Astrocyte of the spinal cord (primary cell): ENCODE measurements at regions not wholly inside any gene's neighbourhood (a gene's known extent, or its start where the extent isn't known, plus 50 kb on each side); places are given as distances from the start of the nearest gene placed in this dataset.
"Not testable (repeated sequence)": the region's sequence is repeated elsewhere in the genome, so short reads cannot be mapped to it uniquely, and the experiment has no call there.

Source experiments
- DNase-seq: peaks from one replicate; pipeline ENCODE4 v3.0.0; 2011; ENCODE audit warnings: low read depth, low spot score
- H3K4me3 ChIP-seq: 2 replicates; pipeline ENCODE4 v1.5.1; 2011; ENCODE audit warnings: low read depth, mild to moderate bottlenecking, low read length, moderate library complexity
- in situ Hi-C: cut with HindIII; loops from 2 replicates; pipeline ENCODE4 v1.10.0; 2017; ENCODE audit warnings: low sequenced_read_pairs
- TF ChIP-seq, protein P1 (sequence below): IDR thresholded peaks from 2 replicates; pipeline ENCODE4 v1.5.1; 2012; ENCODE audit warnings: low read depth, mild to moderate bottlenecking, low read length, inconsistent platforms

DNA sequence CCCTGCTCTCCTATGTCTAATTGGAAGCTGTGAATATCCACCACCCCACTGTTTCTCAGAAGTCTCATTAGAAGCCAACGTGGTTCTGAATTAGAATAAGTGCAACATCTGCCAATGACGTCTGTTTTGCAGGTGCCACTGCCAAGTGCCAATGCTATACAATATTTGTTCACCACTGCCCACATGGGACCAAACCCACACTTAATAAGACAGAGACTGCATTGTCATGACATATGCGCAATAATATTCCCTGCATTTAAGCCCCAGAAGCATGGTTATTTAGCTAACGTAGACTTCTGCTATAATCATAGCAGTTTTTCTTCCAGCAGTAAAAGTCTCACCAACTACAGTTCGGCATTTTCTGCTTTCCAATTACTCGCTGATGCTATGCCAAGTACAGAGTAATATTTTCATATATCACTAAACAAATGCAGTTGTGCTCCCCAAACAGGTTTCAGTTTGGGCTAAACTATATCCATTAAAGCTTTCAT is 262.5 kb upstream of the PCDH18 start:
- H3K4me3 ChIP-seq, result no peak overlapping the region
- DNase-seq, result peak; percentile 3
- in situ Hi-C loops, result no loop called here
- TF ChIP-seq, protein P1, sequence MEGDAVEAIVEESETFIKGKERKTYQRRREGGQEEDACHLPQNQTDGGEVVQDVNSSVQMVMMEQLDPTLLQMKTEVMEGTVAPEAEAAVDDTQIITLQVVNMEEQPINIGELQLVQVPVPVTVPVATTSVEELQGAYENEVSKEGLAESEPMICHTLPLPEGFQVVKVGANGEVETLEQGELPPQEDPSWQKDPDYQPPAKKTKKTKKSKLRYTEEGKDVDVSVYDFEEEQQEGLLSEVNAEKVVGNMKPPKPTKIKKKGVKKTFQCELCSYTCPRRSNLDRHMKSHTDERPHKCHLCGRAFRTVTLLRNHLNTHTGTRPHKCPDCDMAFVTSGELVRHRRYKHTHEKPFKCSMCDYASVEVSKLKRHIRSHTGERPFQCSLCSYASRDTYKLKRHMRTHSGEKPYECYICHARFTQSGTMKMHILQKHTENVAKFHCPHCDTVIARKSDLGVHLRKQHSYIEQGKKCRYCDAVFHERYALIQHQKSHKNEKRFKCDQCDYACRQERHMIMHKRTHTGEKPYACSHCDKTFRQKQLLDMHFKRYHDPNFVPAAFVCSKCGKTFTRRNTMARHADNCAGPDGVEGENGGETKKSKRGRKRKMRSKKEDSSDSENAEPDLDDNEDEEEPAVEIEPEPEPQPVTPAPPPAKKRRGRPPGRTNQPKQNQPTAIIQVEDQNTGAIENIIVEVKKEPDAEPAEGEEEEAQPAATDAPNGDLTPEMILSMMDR, result no peak

DNA sequence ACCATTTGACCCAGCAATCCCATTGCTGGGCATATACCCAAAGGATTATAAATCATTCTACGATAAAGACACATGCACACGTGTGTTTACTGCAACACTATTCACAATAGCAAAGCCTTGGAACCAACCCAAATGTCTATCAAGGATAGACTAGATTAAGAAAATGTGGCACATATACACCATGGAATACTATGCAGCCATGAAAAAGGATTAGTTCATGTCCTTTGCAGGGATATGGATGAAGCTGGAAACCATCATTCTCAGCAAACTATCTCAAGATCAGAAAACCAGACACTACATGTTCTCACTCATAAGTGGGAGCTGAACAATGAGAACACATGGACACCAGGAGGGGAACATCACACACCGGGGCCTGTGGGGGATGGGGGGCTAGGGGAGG is 257.0 kb upstream of the PCDH18 start:
- H3K4me3 ChIP-seq, DNase-seq, in situ Hi-C loops: not testable (repeated sequence)

DNA sequence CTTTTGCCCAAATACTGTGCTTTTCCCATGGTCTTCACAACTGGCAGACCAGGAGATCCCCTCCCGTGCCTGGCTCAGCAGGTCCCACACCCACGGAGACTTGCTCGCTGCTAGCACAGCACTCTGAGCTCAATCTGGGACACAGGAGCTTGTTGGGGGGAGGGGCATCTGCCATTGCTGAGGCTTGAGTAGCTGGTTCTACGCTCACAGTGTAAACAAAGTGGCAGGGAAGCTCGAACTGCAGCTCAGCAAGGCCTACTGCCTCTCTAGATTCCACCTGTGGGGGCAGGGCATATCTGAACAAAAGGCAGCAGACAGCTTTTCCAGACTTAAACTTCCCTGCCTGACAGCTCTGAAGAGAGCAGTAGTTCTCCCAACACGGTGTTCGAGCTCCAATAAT is 251.6 kb upstream of the PCDH18 start:
- in situ Hi-C loops, H3K4me3 ChIP-seq, DNase-seq: not testable (repeated sequence)

DNA sequence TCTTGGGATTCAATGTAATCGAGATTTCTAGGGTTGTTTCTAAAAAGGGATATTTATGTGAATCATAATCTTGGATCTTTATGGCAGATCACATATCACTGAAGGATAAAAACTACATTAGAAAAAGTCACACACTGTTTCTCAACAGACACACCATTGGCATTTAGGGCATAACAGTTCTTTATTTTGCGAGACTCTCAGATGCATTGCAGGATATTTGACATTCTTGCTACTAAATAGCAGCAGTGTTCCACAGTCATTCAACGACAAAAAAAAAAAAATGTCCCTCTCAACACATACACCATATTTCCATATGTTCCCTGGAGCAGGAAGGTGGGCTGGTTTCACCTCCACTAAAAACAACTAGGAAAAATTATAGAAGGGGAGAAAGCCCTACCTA is 243.4 kb upstream of the PCDH18 start:
- no peak overlapping the region for H3K4me3 ChIP-seq
- in situ Hi-C loops, result no loop called here
- DNase-seq, result no peak
- TF ChIP-seq, protein P1, result no peak

DNA sequence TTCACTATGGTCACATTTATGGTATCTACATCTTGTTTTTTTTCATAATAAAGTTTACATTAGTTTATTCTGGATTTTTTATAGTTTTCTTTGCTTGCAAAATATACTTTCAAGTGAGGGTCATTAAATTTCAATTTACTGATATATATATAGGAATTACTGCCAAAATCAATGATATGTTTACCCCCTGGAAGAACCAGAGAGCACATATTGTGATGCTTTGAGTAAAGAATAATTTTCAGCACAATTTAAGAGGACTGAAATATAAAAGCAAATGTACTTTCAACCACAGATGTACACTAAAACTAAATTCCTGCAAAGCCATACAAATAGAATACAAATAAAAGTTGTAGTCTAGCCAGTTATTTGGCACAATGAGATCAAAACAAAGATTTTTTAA is 242.2 kb upstream of the PCDH18 start:
- in situ Hi-C loops, result no loop called here
- H3K4me3 ChIP-seq, result no peak overlapping the region

DNA sequence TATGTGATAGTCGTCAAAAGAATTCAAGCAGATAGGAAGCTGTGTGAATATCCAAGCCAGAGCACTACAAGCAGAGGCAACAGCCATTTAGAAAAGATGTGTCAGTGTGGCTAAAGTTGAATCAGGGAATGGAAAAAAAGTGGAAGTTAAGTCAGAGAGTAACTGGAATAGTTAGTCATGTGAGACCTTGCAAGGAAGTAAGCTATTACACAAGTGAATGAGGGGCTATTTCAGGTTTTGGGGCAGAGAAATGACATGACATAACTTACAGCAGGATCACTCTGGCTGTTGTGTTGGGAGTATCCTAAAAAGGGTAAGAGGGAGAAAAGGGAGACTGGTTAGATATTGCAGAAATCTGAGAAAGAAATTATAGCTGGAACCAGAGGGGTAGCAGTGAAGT is 236.6 kb upstream of the PCDH18 start:
- H3K4me3 ChIP-seq, result no peak overlapping the region
- DNase-seq, result no peak
- in situ Hi-C loops, result no loop called here
- TF ChIP-seq, protein P1, result no peak

More for the DNA sequence above, 242.2 kb upstream of the PCDH18 start:
- TF ChIP-seq, protein P1, result no peak
- no peak for DNase-seq

DNA sequence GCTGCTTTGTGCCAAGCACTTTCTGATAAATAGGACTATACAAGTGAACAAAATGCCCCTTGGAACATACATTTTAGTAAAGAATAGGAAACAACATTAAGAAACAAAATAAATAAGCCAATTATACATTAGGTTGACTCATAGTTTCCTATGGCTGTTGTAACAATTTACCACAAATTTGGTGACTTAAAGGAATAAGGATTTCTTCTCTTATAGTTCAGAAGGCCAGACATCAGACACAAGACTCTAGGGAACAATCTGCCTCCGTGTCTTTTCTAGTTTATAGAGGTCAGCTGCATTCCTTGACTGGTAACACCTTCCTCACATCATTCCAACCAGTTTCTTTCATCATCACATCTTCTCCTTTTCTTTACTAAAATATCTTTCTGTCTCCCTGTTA is 235.9 kb upstream of the PCDH18 start:
- TF ChIP-seq, protein P1, result no peak
- DNase-seq, result peak; percentile 5
- in situ Hi-C loops, result no loop called here
- H3K4me3 ChIP-seq, result no peak overlapping the region

DNA sequence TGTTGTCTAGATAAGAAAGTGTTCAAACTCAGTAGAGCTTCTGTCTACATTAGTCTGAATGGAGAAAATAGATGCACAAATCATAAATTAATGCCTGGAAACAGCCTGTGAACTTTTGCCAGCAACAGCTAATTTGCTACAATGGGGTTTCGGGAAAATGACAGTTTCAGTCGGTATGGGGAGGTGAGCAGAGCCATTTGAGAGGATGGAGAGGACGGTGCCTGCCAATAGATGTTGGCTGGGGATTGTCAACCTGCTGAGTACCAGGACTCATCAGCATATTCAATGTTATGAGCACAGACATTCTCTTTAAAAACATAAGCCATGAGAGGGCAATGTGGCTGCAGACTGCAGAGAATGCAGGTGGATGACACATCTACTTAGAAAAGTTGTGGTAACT is 230.3 kb upstream of the PCDH18 start:
- in situ Hi-C loops, result no loop called here
- no peak for DNase-seq
- H3K4me3 ChIP-seq, result no peak overlapping the region
- TF ChIP-seq, protein P1, result no peak
